Thyroid gland (tissue), 4 donors: ENCODE measurements at regions not wholly inside any gene's neighbourhood (a gene's known extent, or its start where the extent isn't known, plus 50 kb on each side); places are given as distances from the start of the nearest gene placed in this dataset.

Experiments used
- CTCF ChIP-seq, 6 experiments: fragments of 200-600 bp in 3 of 6; fragments of 450-650 bp in 3 of 6; sonication (generic) in 3 of 6; IDR thresholded peaks; one replicate each; pipeline ENCODE4 v1.5.1; 2016 to 2019; ENCODE audit warnings: antibody characterized with exemption in 6 of 6, mild to moderate bottlenecking in 2 of 6, inconsistent platforms in 1 of 6, moderate library complexity in 1 of 6
- POLR2A ChIP-seq, 2 donors: fragments of 450-650 bp; IDR thresholded peaks; one replicate each; pipeline ENCODE4 v1.6.1; 2017; ENCODE audit warnings: antibody characterized with exemption in 2 of 2, mild to moderate bottlenecking in 2 of 2, moderate library complexity in 1 of 2

GRCh38 chr4:132540268-132540667 is 608.8 kb upstream of the PCDH10 start:
- TF ChIP-seq CTCF (IDR thresholded peaks at IDR 0.05): no peak
- no peak for TF ChIP-seq POLR2A (IDR thresholded peaks at IDR 0.05)
